ENCODE measurements at regions not wholly inside any gene's neighbourhood (a gene's known extent, or its start where the extent isn't known, plus 50 kb on each side); places are given as distances from the start of the nearest gene placed in this dataset.

Small RNA genes in the stretch of these regions (small RNA-seq; reads per million reads assigned to genes)
- gene RNU6-381P: 0 reads per million in 2 donors
